Colonic mucosa (tissue), 4 donors: ENCODE measurements at regions not wholly inside any gene's neighbourhood (a gene's known extent, or its start where the extent isn't known, plus 50 kb on each side); places are given as distances from the start of the nearest gene placed in this dataset.

Source experiments
- DNase-seq: peaks from one replicate; pipeline ENCODE4 v3.0.0-alpha.2; 2020
- H3K27ac ChIP-seq: fragments of 200-600 bp; one replicate; pipeline ENCODE4 v1.8.0; 2021
- H3K27me3 ChIP-seq: fragments of 200-600 bp; one replicate; pipeline ENCODE4 v1.8.0; 2021
- H3K36me3 ChIP-seq: fragments of 200-600 bp; one replicate; pipeline ENCODE4 v1.8.0; 2021
- H3K4me1 ChIP-seq: fragments of 200-600 bp; one replicate; pipeline ENCODE4 v1.8.0; 2021; ENCODE audit warnings: mild to moderate bottlenecking
- H3K4me3 ChIP-seq: fragments of 200-600 bp; one replicate; pipeline ENCODE4 v1.8.0; 2021
- H3K9ac ChIP-seq, 2 donors: one replicate each; pipeline ENCODE4 v1.7.0; 2013; ENCODE audit warnings: control low read depth in 2 of 2, low read depth in 2 of 2, low read length in 2 of 2
- H3K9me3 ChIP-seq: fragments of 200-600 bp; one replicate; pipeline ENCODE4 v1.8.0; 2021
- intact Hi-C: fragments of 100-400 bp; cut with DNase I; formaldehyde crosslinking; loops from one replicate; pipeline ENCODE4 v1.14.1; 2022
- TF ChIP-seq, protein P1 (sequence below): fragments of 200-600 bp; IDR thresholded peaks from one replicate; pipeline ENCODE4 v1.8.0; 2022; ENCODE audit warnings: antibody characterized with exemption, mild to moderate bottlenecking
- donor health status: healthy.
- donor health status: DM: no; HTN: no; CAD: no.
- donor health status: DM: no; HTN: no; CAD: no.

GRCh38 chr14:46036099-46036498, 615.5 kb downstream of the RPL10L start:
- Histone ChIP-seq H3K4me1 (no peaks in the 10 kb centered on the region), H3K9me3 (no peaks in the 10 kb centered on the region), H3K36me3 (no peaks in the 10 kb centered on the region), H3K9ac (no peak overlapping the region), H3K4me3 (no peak overlapping the region), H3K27me3 (no peaks in the 10 kb centered on the region), H3K27ac (no peak overlapping the region)
- TF ChIP-seq, protein P1, sequence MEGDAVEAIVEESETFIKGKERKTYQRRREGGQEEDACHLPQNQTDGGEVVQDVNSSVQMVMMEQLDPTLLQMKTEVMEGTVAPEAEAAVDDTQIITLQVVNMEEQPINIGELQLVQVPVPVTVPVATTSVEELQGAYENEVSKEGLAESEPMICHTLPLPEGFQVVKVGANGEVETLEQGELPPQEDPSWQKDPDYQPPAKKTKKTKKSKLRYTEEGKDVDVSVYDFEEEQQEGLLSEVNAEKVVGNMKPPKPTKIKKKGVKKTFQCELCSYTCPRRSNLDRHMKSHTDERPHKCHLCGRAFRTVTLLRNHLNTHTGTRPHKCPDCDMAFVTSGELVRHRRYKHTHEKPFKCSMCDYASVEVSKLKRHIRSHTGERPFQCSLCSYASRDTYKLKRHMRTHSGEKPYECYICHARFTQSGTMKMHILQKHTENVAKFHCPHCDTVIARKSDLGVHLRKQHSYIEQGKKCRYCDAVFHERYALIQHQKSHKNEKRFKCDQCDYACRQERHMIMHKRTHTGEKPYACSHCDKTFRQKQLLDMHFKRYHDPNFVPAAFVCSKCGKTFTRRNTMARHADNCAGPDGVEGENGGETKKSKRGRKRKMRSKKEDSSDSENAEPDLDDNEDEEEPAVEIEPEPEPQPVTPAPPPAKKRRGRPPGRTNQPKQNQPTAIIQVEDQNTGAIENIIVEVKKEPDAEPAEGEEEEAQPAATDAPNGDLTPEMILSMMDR, result no peak
- intact Hi-C loops, result no loop called here
- no peak for DNase-seq

GRCh38 chr14:46034305-46034704, 617.3 kb downstream of the RPL10L start:
- DNase-seq, result no peak
- Histone ChIP-seq H3K4me3 (no peak overlapping the region), H3K9me3 (no peaks in the 10 kb centered on the region), H3K36me3 (no peaks in the 10 kb centered on the region), H3K9ac (no peak overlapping the region), H3K27me3 (no peaks in the 10 kb centered on the region), H3K27ac (no peak overlapping the region), H3K4me1 (no peaks in the 10 kb centered on the region)
- intact Hi-C loops, result no loop called here
- TF ChIP-seq, protein P1, result no peak

- Histone ChIP-seq H3K27me3 (no peaks in the 10 kb centered on the region), H3K27ac (no peak overlapping the region), H3K36me3 (no peaks in the 10 kb centered on the region), H3K9me3 (no peaks in the 10 kb centered on the region), H3K9ac (no peak overlapping the region), H3K4me1 (no peaks in the 10 kb centered on the region), H3K4me3 (no peak overlapping the region)
- intact Hi-C loops, result no loop called here
- TF ChIP-seq, protein P1, result no peak
- no peak for DNase-seq
These were observed 632.6 kb downstream of the RPL10L start for GRCh38 chr14:46018846-46019420.

- TF ChIP-seq, protein P1, result no peak
- Histone ChIP-seq H3K27me3 (no peaks in the 10 kb centered on the region), H3K27ac (no peak overlapping the region), H3K9ac (no peak overlapping the region), H3K4me1 (no peaks in the 10 kb centered on the region), H3K4me3 (no peak overlapping the region), H3K36me3 (no peaks in the 10 kb centered on the region), H3K9me3 (no peaks in the 10 kb centered on the region)
- intact Hi-C loops, result no loop called here
- no peak for DNase-seq
These were observed 643.2 kb downstream of the RPL10L start for GRCh38 chr14:46008348-46008747.

DNA sequence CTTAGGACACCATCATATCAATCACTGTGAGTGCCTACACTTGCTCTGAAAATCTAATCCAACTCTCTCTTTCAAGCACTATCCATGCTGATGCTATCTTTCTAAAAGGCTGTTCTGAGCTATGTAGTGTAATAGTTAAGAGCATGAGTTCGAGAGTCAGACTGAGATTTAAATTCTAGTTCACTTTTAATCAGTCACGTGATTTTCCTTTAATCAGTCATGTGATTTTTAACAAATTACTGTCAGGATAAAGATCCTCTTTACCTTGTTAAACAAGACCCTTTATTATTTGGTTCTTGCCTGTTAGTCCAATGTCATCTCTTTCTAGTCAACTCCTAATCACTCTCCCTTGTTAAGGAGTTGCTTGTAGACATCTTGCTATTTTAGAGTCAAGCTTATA, 653.0 kb downstream of the RPL10L start:
- H3K4me1 ChIP-seq, result no peaks in the 10 kb centered on the region
- no peak overlapping the region for H3K9ac ChIP-seq
- H3K4me3 ChIP-seq, result no peak overlapping the region
- DNase-seq, result no peak
- no peak overlapping the region for H3K27ac ChIP-seq
- H3K36me3 ChIP-seq, result no peaks in the 10 kb centered on the region
- no peaks in the 10 kb centered on the region for H3K9me3 ChIP-seq
- TF ChIP-seq, protein P1, result no peak
- H3K27me3 ChIP-seq, result no peaks in the 10 kb centered on the region
- intact Hi-C loops, result no loop called here
